Activated naive CD4-positive, alpha-beta T cell treated with anti-CD3 and anti-CD28 coated beads, Interleukin-2, amount 50 U/mL, for 16 hours (primary cell): ENCODE measurements at regions not wholly inside any gene's neighbourhood (a gene's known extent, or its start where the extent isn't known, plus 50 kb on each side); places are given as distances from the start of the nearest gene placed in this dataset.
"Not testable (repeated sequence)": the region's sequence is repeated elsewhere in the genome, so short reads cannot be mapped to it uniquely, and the experiment has no call there.

Source experiments
- DNase-seq: peaks from one replicate; pipeline ENCODE4 v3.0.0-alpha.2; 2020

DNA sequence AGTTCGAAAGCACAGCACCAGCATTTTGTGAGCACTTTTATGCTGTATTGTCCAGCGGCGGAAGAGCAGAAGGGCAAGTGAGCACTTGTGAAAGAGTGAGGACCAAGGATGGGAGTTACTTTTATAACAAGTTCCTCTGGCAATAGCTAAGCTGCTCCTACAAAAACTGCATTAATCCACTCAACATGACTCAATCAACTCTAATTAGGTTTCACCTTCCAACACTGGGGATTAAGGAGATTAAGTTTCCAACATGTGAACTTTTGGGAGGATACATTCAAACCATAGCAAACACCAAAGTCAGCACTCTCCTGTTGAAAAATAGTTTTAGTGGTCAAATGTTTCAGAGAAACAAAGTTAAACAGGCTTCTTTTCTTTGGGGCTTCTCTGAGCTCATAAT, 844.5 kb downstream of the REEP3 start:
- no peak for DNase-seq

DNA sequence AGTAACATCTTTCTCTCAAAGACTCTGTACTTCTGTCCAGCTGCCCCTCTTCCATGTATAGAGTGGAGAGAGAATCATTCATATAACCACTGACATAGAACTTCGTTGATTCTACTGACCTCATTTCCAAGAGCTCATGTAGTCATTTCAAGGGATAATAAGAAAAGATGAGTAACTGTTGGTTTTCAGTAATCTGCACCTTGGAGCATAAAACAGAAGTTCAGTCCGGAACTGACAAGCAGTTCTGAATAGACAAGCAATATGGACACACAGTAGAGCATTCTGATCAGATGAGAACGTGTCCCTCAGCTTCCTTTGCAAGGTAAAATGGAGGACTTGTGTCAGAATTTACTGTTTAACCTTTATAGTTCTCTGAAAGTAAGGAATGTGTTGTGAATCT, 847.1 kb downstream of the REEP3 start:
- no peak for DNase-seq

DNA sequence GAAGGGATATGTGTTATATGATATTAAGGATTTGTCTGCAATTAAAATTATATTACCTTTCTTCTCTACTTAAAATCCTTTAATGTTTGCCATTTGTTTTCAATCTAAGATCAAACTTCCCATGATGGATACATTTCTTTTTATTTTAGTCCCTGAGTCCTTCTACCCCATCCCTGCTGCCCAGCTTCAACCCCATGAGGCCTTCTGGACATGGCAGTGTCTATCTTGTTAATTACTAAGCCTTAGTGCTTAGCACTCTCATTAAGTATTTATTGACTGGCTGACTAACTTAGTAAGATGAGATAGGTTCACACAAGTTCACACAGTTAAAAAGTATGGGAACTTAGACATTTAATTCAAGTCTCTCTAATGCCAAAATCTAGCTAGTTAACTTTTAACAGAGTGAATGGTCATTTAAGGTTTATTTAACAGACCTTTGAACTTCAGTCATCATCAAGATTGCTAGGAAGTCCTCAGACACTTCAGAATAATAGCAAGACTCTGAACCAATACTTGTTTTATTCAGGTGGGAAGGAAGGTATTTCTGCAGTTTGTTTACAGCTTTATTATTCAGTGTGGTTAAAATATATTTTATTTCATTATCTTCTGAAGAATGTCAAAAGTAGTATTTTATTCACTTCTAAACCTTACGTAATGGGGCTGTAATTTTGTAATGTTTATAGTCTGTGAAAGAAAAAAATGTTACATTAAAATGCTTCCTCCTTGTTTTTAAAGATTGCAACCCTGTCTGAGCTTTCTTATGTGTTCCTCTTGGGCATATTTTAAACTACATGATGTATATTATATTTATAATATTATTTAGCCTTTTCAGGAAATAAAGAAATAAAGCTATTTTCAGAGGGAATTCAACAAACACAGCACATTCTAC, 848.9 kb downstream of the REEP3 start:
- no peak for DNase-seq

DNA sequence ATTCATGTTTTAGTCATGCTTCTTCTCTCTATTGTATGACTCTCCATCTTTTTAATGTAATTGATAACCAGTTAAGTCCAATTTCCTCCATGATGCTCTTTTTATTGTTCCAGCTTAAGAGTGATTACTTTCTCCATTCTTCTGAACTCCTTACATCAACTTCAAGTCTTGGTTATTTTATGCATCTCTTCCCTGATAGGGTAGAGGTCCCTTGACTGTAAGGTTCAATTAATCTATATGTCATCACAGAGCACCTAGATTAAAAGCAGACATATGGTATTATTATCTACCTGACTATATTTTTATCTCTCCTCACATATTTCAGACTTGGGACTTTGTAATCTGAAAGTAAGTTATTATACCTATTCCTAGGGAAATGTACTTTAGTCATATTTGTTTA, 853.1 kb downstream of the REEP3 start:
- no peak for DNase-seq

DNA sequence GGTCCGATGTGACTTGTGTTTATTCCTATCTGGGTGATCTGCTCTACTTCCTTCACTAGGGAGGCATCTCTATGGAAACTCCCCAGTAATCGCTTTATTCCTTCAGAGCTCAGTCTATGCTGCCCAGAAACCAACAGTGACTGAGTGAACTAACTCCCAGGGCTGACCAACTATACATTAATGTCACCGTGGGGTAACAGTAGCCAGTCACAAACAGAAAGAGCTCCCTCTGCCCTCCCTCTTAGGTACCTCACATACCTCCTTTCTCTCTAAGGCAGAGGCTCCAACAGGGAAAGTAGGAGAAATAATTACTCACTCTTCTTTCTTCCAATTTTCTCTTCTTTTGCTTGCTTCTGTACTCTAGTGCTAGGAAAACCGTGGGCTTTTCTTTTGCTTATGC, 855.0 kb downstream of the REEP3 start:
- DNase-seq = no peak

DNA sequence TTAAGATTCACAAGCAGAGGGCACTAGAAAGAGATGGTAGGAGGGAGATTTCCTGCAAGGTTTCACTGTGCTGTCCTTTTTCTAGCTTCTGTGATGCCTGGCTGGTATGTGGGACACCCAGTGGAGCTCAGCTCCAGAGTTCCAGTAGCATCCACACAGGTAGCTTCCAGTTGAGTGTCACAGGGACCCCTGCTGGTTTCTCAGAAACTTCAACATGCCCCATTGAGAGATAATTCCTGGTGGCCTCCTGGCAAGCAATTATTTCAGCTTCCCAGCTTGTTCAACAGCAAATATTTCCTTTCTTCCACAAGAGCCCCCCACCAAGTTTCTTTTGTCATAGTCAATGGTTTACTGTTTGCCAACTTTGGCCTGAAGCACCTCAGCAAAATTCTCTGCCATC, 858.7 kb downstream of the REEP3 start:
- DNase-seq = no peak

DNA sequence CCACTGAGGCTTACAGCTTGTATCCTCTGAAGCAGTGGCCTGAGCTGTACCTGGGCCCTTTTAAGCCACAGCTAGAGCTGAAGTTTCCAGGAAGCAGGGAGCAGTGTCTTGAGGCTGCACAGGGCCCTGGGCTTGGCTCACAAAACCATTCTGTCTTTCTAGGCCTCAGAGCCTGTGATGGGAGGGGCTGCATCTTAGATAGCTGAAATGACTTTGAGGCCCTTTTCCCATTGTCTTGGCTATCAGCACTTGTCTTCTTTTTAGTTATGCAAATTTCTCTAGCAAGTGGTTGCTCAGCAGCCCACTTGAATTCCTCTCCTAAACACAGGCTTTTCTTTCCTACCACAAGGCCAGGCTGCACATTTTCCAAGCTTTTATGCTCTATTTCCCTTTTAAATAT, 864.2 kb downstream of the REEP3 start:
- DNase-seq = no peak

DNA sequence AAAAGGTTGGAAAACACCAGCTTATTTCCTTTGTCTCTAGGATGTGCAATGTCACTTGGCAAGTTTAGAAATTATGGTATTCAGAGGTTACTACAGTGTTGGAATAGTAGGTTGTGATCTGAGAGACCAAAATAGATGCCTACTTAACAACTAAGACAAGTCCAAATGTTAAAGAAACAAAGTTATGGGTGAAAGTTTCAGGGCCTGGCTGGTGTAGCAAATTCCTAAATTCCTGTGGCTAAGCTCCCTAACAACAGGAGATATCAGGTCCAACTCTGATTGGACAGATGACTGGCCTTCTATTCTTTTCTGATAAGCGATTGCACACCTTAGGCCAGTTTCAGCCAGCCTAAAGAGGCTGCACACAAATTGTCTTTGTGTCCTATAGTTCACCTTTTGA, 873.5 kb downstream of the REEP3 start:
- DNase-seq = no peak

DNA sequence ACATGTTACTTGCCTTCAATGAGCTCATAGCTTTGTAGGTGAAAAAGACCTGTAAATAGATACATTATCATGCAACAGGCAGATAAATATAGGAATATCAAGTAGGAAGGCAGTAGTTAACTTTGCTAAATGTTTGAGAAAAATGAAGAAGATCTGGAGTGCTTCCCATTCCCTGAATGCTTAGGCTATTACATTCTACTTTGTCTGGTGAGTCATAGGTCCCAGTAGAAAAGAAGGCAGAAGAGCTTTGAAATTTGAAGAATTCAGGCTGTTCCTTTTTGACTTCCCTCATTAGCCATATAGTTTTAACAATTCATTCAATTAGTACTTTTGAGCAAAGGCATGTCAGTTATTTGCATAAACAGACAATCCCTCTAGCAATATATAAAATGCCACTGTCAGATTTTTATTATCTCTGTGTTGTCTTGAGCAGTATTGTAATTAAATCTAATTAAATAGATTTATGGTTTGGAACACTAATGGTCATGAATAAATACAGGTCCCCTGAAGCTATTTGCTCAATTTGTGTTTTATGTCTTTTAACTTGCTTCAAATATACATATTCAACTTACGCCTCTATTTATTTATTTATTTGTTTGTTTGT, 875.0 kb downstream of the REEP3 start:
- no peak for DNase-seq

DNA sequence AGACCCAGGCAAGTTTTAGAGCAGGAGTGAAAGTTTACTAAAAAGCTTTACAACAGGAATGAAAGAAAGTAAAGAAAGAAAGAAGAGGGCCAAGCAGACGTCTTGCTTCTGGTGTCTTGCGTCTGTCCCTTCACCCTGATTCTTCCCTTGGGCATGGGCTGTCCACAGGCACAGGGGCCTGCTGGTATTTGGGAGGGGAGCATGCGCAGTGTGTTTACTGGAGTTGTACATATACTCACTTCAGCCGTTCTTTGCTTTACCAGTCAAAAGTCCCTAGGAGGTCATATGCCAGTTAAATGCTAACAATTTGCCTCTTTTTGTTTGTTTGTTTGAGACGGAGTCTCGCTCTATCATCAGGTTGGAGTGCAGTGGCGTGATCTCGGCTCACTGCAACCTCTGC, 875.9 kb downstream of the REEP3 start:
- no peak for DNase-seq

DNA sequence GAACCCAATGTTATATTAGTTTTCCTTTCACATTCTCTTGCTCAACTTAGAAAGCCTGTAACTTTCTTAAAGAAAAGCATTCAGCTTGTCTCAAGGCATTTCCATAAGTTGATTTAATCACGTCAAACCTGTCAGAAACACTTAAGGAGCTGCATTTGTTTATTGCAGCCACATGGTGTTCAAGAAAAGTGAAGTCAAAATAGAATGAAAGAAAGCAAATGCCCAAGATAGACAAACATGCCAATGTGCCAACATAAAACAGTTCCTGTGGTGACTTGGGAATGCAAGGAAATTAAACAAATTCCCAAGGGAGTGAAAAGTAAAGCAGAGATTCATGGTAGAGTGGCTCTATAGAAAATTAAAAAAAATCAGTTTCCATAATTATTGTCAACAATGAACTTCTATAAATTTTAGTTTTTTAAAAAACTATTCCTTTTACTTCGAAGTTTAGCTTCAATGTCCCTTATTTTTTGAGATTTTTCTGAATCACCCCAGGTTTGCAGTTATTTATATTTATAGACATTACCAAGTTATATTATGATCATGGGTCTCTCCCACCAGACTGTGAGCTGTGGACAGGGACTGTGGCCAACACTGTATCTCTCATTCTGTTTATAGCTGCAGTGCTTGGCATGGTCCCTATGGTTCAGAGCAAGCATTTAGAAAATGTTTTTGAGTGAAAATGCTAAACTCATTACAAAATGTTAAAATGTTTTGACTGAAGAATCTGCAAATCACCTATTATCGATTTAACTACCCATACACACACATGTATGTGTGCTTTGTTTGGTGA, 887.4 kb downstream of the REEP3 start:
- DNase-seq = no peak

DNA sequence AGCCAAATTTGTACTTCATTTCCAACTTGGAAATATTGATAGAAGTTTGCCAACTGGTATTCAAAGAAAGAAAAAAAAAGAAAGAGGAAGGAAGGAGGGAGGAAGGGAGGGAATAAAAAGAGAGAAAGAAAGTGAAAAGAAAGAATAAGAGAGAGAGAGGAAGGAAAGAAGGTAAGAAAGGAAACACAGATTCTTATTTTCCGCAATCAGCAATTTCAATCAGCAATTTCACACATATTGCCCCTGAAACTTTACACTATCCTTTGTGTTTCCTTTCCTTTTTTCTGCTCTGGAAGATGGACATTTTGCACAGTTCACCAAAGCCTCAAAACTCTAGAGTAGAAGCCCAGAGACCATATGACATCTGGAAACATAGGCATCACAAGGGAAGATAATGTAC, 888.1 kb downstream of the REEP3 start:
- DNase-seq = no peak

DNA sequence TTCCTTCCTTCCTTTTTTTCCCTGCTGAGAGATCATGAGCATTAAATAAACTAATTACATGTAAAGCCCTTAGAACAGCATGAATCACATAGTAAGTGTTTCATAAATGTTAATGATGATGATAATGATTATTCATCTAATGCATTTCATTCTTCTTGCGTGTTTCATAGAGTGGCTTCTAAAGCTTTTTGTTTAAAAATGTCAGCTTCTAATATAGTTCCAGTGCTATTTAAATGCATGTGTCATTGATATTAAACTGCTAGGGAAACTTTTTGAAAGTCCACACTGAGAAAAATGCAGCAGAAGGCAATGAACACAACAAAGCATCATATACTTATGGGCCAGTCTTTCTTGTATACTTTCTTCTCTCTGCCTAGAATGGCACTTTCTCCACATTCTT, 894.8 kb downstream of the REEP3 start:
- DNase-seq = no peak

DNA sequence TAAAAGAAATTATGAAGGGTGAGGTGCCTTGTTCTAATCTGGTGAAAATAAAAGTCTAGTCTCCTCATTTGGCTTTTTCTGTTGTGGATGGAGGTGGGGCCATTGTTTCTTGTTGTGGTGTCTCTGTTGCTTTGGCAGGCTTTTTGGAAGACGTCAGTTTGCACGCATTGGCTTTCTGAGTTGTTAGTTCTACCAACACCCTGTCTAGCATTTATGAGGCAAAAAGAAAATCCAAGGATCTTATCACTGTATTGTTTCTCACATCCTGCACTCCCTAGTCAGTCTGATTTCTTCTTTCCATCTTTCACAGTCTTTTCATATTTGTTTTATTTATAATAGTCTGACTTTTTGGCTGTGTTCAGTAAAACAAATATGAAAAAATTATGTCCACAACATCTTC, 898.3 kb downstream of the REEP3 start:
- no peak for DNase-seq

DNA sequence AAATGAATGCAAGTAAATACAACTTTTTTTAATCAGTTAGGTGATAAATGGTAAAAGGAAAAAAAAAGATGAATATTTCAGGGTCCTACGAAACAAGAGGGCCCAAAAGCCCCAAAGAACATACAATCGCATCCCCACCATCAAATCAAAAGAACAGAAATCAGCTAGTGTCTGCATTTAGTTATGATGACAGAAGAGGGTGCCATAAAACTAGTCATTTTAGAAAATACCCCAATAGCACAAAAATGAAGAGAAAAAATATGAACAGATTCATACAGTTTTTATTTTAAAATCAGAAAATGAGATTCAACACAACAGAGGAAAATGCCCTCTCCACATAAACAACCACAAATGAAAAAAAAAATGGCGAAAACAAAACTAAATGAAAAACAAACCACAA, 905.5 kb downstream of the REEP3 start:
- no peak for DNase-seq

DNA sequence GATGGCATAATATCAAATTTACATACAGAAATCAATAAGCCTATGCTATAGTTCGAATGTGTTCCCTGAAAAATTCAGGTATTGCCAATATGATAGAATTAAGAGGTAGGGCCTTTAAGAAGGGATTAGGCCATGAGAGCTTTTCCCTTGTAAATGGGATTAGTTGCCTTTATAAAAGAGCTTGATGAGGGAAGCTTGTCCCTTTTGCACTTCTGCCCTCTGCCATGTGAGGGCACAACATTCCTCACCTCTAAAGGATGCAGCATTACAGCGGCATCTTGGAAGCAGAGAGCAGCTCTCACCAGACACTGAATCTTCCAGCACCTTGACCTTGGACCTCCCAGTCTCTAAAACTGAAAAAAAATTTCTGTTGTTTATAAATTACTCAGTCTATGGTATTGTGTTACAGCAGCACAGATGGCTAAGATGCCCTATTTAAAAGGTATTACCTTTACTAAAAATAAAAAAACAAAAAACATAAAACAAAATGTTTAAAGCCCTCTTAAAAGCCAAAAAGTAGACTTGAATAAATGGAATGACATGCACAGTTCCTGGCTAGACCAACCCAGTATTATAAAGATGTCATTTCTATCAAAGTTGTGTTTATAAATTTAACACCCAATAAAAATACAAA, 909.6 kb downstream of the REEP3 start:
- DNase-seq = no peak

DNA sequence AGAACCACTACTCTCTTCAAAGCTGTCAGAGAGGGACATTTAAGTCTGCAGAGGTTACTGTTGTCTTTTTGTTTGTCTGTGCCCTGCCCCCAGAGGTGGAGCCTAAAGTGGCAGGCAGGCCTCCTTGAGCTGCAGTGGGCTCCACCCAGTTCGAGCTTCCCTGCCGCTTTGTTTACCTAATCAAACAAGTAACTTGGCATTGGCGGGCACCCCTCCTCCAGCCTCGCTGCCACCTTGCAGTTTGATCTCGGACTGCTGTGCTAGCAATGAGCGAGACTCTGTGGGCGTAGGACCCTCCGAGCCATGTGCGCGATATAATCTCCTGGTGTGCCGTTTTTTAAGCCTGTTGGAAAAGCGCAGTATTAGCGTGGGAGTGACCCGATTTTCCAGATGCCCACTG, 920.7 kb downstream of the REEP3 start:
- not testable (repeated sequence) for DNase-seq

DNA sequence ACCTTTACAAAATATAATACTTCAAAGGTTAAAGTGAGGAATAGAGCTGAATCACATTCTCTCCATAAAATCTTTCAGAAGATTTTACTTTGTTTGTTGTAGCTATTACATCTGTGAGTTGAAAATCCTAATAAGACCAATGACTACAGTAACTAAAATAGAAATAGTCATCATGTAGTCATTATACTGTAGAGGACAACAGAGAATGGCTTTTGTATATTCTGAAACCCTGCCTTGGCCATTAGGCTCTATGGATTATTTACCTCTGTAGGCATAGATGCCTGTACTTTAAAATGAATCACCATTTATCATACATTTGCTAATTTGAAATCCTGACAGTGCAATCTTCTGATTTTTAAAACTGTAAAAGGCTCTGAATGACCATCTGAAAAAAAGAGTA, 923.0 kb downstream of the REEP3 start:
- DNase-seq = no peak

DNA sequence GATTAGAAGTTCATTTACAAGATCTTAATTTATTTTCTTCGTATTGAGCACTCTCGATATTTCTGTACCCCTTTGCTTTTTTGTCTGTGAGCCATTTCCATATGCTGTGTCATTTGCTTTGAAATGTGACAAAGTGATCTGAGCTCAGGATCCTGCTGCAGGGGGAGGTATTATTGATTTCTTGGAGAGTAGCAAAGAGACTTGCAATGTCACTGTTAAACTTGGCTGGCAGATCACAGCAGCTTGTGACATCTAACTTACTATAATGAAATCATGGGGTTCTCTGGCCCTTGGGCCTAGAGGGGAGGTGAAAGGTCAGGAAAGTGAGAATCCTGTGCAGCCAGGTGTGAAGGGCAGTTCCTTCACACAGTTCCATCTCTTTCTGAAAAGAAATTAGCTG, 923.4 kb downstream of the REEP3 start:
- DNase-seq = no peak

DNA sequence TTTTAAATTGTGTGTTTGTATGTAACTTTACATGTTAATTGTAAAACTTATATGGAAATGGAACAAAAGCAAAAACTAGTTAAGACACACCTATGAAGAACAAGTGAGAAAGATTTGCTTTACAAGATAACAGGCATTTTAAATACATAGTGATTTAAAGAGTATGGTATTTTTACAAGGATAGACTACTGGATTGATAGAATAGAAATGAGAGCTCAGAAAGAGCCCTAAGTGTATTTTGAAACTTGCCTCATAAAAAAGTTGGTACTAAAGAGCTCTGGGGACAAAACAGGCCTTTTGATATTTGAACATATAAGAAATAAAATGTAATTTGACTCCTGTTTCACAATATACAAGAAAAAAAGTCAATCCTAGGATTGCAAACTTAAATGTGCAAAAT, 928.4 kb downstream of the REEP3 start:
- no peak for DNase-seq

DNA sequence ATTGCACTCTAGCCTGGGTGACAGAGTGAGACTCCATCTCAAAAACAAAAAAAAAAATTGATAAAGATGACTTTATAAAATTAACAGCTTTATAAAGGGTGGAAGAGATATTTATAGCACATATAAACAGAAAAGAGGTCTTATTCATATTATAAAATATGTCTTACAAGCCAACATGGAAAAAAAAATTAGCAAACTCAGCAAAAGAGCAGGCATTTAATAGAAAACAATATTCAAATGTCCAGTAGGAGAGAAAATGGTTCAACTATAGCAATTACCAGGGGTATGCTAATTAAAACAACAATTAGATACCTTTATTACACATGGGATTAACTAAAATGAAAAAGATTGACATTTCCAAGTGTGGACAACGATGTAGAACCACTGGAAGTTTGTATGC, 929.1 kb downstream of the REEP3 start:
- DNase-seq = no peak

DNA sequence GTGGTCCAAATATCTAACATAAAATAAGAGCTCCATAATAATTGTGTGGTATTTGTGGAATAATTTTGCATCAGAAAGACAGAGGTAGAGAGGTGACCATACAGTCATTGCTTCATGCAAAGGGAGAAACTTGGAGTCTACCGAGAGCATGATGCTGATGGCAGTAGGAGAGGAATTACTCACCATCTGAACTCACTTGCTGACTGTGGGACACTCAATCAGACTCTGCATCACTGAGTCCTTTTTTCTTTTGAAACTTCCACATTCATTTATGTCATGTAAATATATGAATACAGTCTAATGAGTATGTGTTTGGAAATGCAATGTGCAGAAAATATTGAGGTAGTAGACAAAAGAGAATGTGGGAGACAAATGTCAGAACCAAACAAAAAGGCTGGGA, 933.8 kb downstream of the REEP3 start:
- DNase-seq = no peak

DNA sequence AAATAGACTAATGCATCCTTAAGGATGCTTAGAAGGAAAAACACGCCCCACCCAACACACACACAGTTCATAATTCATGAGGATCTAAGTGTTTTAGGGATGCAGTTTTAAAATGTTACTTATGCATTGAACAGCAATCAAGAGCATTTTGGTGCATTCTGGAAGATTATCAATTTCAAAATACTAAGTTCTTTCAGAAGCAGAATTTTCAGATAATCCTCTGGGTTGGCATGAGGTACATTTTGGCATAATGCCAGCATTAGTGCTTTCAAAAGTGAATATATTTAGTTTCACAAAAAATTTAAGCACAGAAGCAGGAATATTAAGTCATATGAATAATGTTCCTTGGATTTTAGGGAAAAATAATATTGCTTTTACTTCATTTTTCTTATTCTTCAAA, 937.1 kb downstream of the REEP3 start:
- no peak for DNase-seq

DNA sequence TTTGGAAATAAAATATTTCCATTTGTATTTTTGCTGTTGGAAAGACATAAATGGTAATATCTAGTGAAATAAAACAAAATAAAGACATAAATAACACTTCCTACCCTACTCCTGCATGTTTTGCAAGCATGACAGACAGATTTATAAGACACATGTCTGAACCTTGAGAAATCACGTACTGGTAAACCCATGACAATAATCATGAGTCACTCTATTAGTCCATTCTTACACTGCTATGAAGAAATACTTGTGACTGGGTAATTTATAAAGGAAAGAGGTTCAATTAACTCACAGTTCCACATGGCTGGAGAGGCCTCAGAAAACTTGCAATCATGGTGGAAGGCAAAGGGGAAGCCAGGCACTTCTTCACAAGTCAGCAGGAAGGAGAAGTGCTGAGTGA, 942.2 kb downstream of the REEP3 start:
- no peak for DNase-seq
